ENCODE measurements at regions not wholly inside any gene's neighbourhood (a gene's known extent, or its start where the extent isn't known, plus 50 kb on each side); places are given as distances from the start of the nearest gene placed in this dataset.

DNA sequence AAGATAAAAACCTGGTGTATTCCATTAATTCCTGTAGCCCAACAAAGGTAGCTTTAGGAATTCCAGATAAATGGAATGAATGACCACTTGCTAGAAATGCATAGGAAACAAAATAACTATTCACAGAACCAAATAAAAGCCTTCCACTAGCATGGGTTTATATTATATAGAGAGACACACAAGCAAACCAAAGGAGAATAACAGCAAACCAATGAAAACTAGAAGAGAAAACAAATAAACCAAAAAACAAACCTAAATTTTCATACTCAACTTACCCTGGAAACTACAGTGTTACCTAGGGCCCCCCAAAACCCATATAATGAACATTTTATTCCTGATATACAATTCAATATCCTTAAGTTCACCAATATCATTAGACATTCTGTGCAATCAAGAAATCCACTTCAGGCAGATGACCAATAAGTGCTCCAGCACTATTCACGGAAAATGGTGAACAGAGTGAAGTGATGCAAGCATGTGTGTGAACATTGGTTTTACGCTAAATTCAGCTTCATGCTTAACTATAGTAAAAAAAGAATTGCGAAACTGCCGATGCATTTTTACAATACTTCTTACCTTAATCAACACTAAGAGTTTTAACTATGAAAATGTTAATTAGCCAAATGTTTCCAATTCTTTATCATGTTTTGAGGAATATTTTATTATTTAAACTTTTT is 1108.4 kb upstream of the TMEM132C start:
- TF ChIP-seq, protein P1, sequence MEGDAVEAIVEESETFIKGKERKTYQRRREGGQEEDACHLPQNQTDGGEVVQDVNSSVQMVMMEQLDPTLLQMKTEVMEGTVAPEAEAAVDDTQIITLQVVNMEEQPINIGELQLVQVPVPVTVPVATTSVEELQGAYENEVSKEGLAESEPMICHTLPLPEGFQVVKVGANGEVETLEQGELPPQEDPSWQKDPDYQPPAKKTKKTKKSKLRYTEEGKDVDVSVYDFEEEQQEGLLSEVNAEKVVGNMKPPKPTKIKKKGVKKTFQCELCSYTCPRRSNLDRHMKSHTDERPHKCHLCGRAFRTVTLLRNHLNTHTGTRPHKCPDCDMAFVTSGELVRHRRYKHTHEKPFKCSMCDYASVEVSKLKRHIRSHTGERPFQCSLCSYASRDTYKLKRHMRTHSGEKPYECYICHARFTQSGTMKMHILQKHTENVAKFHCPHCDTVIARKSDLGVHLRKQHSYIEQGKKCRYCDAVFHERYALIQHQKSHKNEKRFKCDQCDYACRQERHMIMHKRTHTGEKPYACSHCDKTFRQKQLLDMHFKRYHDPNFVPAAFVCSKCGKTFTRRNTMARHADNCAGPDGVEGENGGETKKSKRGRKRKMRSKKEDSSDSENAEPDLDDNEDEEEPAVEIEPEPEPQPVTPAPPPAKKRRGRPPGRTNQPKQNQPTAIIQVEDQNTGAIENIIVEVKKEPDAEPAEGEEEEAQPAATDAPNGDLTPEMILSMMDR (conservative IDR thresholded peaks at IDR 0.05; ENCODE audit: low read length): no peak
- no peak for TF ChIP-seq EZH2phosphoT487 (IDR thresholded peaks at IDR 0.05; ENCODE audit: borderline replicate concordance, low read depth, low read length)
